ENCODE measurements at regions not wholly inside any gene's neighbourhood (a gene's known extent, or its start where the extent isn't known, plus 50 kb on each side); places are given as distances from the start of the nearest gene placed in this dataset.

DNA sequence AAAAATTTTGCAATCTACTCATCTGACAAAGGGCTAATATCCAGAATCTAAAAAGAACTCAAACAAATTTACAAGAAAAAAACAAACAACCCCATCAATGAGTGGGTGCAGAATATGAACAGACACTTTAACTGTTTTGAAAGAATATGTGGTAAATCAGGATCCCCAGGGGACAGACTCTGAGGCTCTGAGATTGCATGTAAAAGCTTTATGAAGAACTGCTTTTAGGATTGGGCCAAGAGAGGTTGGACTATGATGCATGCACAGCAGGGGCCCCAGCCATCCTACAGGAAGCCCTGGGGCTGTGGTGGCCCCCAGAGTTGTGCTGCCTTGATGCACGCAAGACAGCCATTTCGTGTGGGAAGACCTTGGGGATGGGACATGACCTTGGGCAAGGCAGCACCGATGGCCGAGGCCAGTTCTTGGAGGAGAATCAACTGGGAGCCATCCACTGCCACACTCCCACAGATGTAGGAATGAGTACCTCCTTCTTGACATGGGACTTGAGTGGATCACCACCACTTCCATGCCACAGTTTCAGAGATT lies 298.1 kb upstream of the THBS1 start:
- TF ChIP-seq, protein P1, sequence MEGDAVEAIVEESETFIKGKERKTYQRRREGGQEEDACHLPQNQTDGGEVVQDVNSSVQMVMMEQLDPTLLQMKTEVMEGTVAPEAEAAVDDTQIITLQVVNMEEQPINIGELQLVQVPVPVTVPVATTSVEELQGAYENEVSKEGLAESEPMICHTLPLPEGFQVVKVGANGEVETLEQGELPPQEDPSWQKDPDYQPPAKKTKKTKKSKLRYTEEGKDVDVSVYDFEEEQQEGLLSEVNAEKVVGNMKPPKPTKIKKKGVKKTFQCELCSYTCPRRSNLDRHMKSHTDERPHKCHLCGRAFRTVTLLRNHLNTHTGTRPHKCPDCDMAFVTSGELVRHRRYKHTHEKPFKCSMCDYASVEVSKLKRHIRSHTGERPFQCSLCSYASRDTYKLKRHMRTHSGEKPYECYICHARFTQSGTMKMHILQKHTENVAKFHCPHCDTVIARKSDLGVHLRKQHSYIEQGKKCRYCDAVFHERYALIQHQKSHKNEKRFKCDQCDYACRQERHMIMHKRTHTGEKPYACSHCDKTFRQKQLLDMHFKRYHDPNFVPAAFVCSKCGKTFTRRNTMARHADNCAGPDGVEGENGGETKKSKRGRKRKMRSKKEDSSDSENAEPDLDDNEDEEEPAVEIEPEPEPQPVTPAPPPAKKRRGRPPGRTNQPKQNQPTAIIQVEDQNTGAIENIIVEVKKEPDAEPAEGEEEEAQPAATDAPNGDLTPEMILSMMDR (IDR thresholded peaks at IDR 0.05 in 4 of 5, conservative IDR thresholded peaks at IDR 0.05 in 1 of 5) = no peak
- TF ChIP-seq POLR2A (IDR thresholded peaks at IDR 0.05) = no peak
